VCaP (cell line): ENCODE measurements at regions not wholly inside any gene's neighbourhood (a gene's known extent, or its start where the extent isn't known, plus 50 kb on each side); places are given as distances from the start of the nearest gene placed in this dataset.

Experiments used
- H3K27ac ChIP-seq: fragments of 450-650 bp; 2 replicates; pipeline ENCODE4 v1.5.1; 2017
- TF ChIP-seq, protein P1 (sequence below): fragments of 450-650 bp; conservative IDR thresholded peaks from 2 replicates; pipeline ENCODE4 v1.5.1; 2017; ENCODE audit warnings: mild to moderate bottlenecking, moderate library complexity

DNA sequence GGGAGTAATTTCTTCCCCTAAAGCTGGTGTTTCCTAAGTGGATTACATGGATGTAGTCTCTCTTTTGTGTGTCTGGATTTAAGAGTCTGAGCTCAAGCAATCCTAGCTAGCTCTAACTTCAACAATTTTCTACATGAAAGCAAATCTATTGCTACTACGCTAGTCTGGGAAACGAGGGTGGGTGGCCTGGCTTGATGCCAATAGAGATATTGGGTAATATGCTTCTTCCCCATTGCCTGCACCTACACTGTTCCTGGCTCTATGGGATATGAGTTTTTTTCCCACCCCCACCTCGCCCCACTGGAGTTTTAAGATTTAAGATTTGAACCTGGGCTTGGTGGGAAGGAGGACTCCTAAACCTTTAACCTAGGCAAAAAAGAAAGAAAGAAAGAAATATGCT, 158.8 kb downstream of the RBM46 start:
- H3K27ac ChIP-seq, result no peak overlapping the region
- TF ChIP-seq, protein P1, sequence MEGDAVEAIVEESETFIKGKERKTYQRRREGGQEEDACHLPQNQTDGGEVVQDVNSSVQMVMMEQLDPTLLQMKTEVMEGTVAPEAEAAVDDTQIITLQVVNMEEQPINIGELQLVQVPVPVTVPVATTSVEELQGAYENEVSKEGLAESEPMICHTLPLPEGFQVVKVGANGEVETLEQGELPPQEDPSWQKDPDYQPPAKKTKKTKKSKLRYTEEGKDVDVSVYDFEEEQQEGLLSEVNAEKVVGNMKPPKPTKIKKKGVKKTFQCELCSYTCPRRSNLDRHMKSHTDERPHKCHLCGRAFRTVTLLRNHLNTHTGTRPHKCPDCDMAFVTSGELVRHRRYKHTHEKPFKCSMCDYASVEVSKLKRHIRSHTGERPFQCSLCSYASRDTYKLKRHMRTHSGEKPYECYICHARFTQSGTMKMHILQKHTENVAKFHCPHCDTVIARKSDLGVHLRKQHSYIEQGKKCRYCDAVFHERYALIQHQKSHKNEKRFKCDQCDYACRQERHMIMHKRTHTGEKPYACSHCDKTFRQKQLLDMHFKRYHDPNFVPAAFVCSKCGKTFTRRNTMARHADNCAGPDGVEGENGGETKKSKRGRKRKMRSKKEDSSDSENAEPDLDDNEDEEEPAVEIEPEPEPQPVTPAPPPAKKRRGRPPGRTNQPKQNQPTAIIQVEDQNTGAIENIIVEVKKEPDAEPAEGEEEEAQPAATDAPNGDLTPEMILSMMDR, result no peak

- H3K27ac ChIP-seq, result no peak overlapping the region
- TF ChIP-seq, protein P1, result no peak
These were observed 161.1 kb downstream of the RBM46 start for GRCh38 chr4:154942176-154942575.

GRCh38 chr4:154944996-154945395, 163.9 kb downstream of the RBM46 start:
- TF ChIP-seq, protein P1, result no peak
- no peak overlapping the region for H3K27ac ChIP-seq

GRCh38 chr4:154946113-154946512, 165.0 kb downstream of the RBM46 start:
- H3K27ac ChIP-seq, result no peak overlapping the region
- TF ChIP-seq, protein P1, result no peak

DNA sequence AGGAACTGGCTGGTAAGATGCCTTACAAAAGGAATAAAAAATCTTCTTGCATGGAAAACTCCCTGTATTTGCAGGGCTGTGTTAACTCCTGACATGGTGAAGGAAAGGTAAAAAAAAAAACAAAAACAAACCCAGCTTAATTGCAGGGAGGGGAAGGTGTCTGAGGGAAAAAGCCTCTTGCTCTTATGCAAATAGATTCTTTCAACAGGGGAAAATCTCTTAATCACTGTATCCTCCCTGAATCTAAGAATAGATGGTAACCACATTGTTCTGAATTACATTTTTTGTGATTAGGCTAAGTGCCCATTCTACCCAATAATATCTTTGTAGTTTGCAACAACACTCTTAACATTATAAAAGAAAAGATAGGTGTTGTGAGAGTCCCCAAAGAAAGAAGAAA, 172.6 kb downstream of the RBM46 start:
- H3K27ac ChIP-seq, result no peak overlapping the region
- TF ChIP-seq, protein P1, result no peak

- no peak overlapping the region for H3K27ac ChIP-seq
- TF ChIP-seq, protein P1, result no peak
These were observed 173.0 kb downstream of the RBM46 start for GRCh38 chr4:154954117-154954516.

DNA sequence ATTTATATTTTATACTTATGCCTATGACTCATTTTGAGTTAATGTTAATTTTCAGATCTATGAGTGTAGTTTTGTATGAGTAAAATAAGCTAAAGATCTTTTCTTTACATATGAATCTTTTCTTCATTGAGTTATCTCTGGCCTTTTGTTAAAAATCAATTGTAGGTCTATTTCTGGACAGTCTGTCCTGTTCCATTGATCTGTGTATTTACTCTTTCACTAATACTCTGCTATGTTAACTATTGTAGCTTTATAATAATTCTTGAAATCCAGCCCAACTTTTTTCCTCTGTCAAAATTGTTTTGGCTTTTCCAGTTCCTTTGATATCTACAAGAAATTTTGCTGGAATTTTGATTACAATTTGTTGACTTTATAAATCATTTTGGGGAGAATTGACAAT, 177.0 kb downstream of the RBM46 start:
- H3K27ac ChIP-seq, result no peak overlapping the region

More for the DNA sequence above, 177.0 kb downstream of the RBM46 start:
- TF ChIP-seq, protein P1, result no peak
